CD4-positive, alpha-beta memory T cell (primary cell): ENCODE measurements at regions not wholly inside any gene's neighbourhood (a gene's known extent, or its start where the extent isn't known, plus 50 kb on each side); places are given as distances from the start of the nearest gene placed in this dataset.
A peak's percentile ranks its signal among the peaks of the same experiment; 100 is the strongest.

Source experiments
- CTCF ChIA-PET: fragments of 350-600 bp; sonication (Branson Sonifier 250); formaldehyde crosslinking; loops from one replicate; lab custom pipeline; 2021; ENCODE audit warnings: inconsistent platforms; ENCODE audit not compliant: partially characterized antibody; lab: Charles Lee
- POLR2A ChIA-PET: fragments of 350-600 bp; sonication (Branson Sonifier 250); formaldehyde crosslinking; loops from one replicate; lab custom pipeline; 2021; ENCODE audit not compliant: partially characterized antibody; lab: Charles Lee
- DNase-seq, 5 donors: peaks; one replicate each; pipeline versions ENCODE4 v3.0.0 to v3.0.0-alpha.2; 2020 to 2022; ENCODE audit warnings: mixed read lengths in 1 of 5
- H3K27ac ChIP-seq: one replicate; pipeline ENCODE4 v1.7.0; 2013; ENCODE audit warnings: low read depth, low read length
- H3K27me3 ChIP-seq: 2 replicates; pipeline ENCODE4 v1.7.0; 2013; ENCODE audit warnings: mild to moderate bottlenecking, low read length, moderate library complexity; ENCODE audit not compliant: insufficient read depth
- H3K36me3 ChIP-seq: 2 replicates; pipeline ENCODE4 v1.7.0; 2013; ENCODE audit warnings: mild to moderate bottlenecking, low read length, moderate library complexity; ENCODE audit not compliant: insufficient read depth
- H3K4me1 ChIP-seq: 2 replicates; pipeline ENCODE4 v1.7.0; 2013; ENCODE audit warnings: mild to moderate bottlenecking, low read length, moderate library complexity; ENCODE audit not compliant: insufficient read depth
- H3K4me3 ChIP-seq, 2 donors: one replicate each; pipeline ENCODE4 v1.7.0; 2013; ENCODE audit warnings: low read length in 2 of 2, mild to moderate bottlenecking in 1 of 2
- H3K9me3 ChIP-seq, 2 donors: one replicate each; pipeline ENCODE4 v1.7.0; 2013; ENCODE audit warnings: low read length in 2 of 2, control low read depth in 1 of 2; ENCODE audit not compliant: control insufficient read depth in 1 of 2
- H3K27ac Mint-ChIP-seq, 7 donors: one replicate each; pipeline ENCODE4 v1.8.0; 2020 to 2021; ENCODE audit warnings: mixed read lengths in 7 of 7, mild to moderate bottlenecking in 6 of 7, inconsistent platforms in 3 of 7, moderate library complexity in 3 of 7
- H3K27me3 Mint-ChIP-seq, 2 donors: one replicate each; pipeline ENCODE4 v1.8.0; 2020 to 2021; ENCODE audit warnings: mixed read lengths in 2 of 2
- H3K36me3 Mint-ChIP-seq, 2 donors: one replicate each; pipeline ENCODE4 v1.8.0; 2020 to 2021; ENCODE audit warnings: mixed read lengths in 2 of 2, inconsistent platforms in 1 of 2, mild to moderate bottlenecking in 1 of 2
- H3K4me1 Mint-ChIP-seq, 4 donors: one replicate each; pipeline ENCODE4 v1.8.0; 2020 to 2021; ENCODE audit warnings: mixed read lengths in 4 of 4, mild to moderate bottlenecking in 1 of 4
- H3K4me3 Mint-ChIP-seq, 8 donors: one replicate each; pipeline ENCODE4 v1.8.0; 2020 to 2021; ENCODE audit warnings: mixed read lengths in 8 of 8, mild to moderate bottlenecking in 7 of 8, moderate library complexity in 6 of 8, inconsistent platforms in 3 of 8
- H3K9me3 Mint-ChIP-seq, 8 donors: one replicate each; pipeline ENCODE4 v1.8.0; 2020 to 2021; ENCODE audit warnings: mixed read lengths in 8 of 8, mild to moderate bottlenecking in 5 of 8, inconsistent platforms in 3 of 8, moderate library complexity in 1 of 8
- intact Hi-C: fragments of 100-400 bp; cut with micrococcal nuclease; formaldehyde crosslinking; loops from one replicate; pipeline ENCODE4 v1.15.1; 2023

GRCh38 chr9:1839909-1840308 lies 175.2 kb upstream of the SMARCA2 start:
- Histone ChIP-seq H3K27me3 (no peaks in the 10 kb centered on the region), H3K4me1 (no peaks in the 10 kb centered on the region), H3K4me3 (no peak overlapping the region), H3K9me3 (no peaks in the 10 kb centered on the region), H3K36me3 (no peaks in the 10 kb centered on the region), H3K27ac (no peak overlapping the region)
- Mint-ChIP-seq H3K4me1 (no peaks in the 10 kb centered on the region), H3K9me3 (no peaks in the 10 kb centered on the region), H3K36me3 (no peaks in the 10 kb centered on the region), H3K27ac (no peak overlapping the region), H3K4me3 (no peak overlapping the region), H3K27me3 (peaks cover 0 to 1% of the 10 kb centered on the region in 2 donors)
- ChIA-PET CTCF (no interaction called here), POLR2A (no interaction called here)
- DNase-seq, result no peak
- intact Hi-C loops, result no loop called here

GRCh38 chr9:1845425-1845824 lies 169.7 kb upstream of the SMARCA2 start:
- H3K27ac Mint-ChIP-seq, result no peak overlapping the region

GRCh38 chr9:1855726-1856125 lies 159.4 kb upstream of the SMARCA2 start:
- H3K4me3 Mint-ChIP-seq, result no peak overlapping the region
- Histone ChIP-seq H3K4me1 (peaks cover 8% of the 10 kb centered on the region), H3K36me3 (no peaks in the 10 kb centered on the region), H3K27me3 (no peaks in the 10 kb centered on the region), H3K27ac (no peak overlapping the region), H3K4me3 (no peak overlapping the region), H3K9me3 (no peaks in the 10 kb centered on the region)
- no peaks in the 10 kb centered on the region for H3K36me3 Mint-ChIP-seq
- no peak overlapping the region for H3K27ac Mint-ChIP-seq
- POLR2A ChIA-PET, result no interaction called here
- H3K4me1 Mint-ChIP-seq, result peaks cover 2 to 10% (median 8%) of the 10 kb centered on the region in 4 donors
- DNase-seq, result no peak
- H3K9me3 Mint-ChIP-seq, result peaks cover 0 to 4% (median 0%) of the 10 kb centered on the region in 8 donors
- CTCF ChIA-PET, result no interaction called here
- H3K27me3 Mint-ChIP-seq, result peaks cover 0 to 3% of the 10 kb centered on the region in 2 donors
- intact Hi-C loops, result no loop called here

More at GRCh38 chr9:1845425-1845824, 169.7 kb upstream of the SMARCA2 start:
- Mint-ChIP-seq H3K4me3 (no peak overlapping the region), H3K27me3 (peaks cover 0 to 1% of the 10 kb centered on the region in 2 donors), H3K9me3 (peaks cover 0 to 5% (median 0%) of the 10 kb centered on the region in 8 donors), H3K36me3 (no peaks in the 10 kb centered on the region), H3K4me1 (no peaks in the 10 kb centered on the region)
- no peak overlapping the region for H3K4me3 ChIP-seq
- POLR2A ChIA-PET, result no interaction called here
- H3K27ac ChIP-seq, result no peak overlapping the region
- H3K4me1 ChIP-seq, result no peaks in the 10 kb centered on the region
- intact Hi-C loops, result no loop called here
- CTCF ChIA-PET, result no interaction called here
- DNase-seq, result no peak
- H3K27me3 ChIP-seq, result no peaks in the 10 kb centered on the region
- H3K36me3 ChIP-seq, result no peaks in the 10 kb centered on the region
- no peaks in the 10 kb centered on the region for H3K9me3 ChIP-seq

GRCh38 chr9:1857808-1858207 lies 157.3 kb upstream of the SMARCA2 start:
- H3K9me3 Mint-ChIP-seq, result peaks cover 0 to 20% (median under 1%) of the 10 kb centered on the region in 8 donors
- no peak overlapping the region for H3K4me3 Mint-ChIP-seq
- POLR2A ChIA-PET, result no interaction called here
- Histone ChIP-seq H3K4me3 (no peak overlapping the region), H3K36me3 (no peaks in the 10 kb centered on the region), H3K4me1 (peaks cover 19% of the 10 kb centered on the region), H3K9me3 (no peaks in the 10 kb centered on the region), H3K27me3 (no peaks in the 10 kb centered on the region), H3K27ac (no peak overlapping the region)
- H3K27ac Mint-ChIP-seq, result no peak overlapping the region
- CTCF ChIA-PET, result no interaction called here
- intact Hi-C loops, result no loop called here
- peaks cover 12 to 31% (median 24%) of the 10 kb centered on the region in 4 donors for H3K4me1 Mint-ChIP-seq
- H3K27me3 Mint-ChIP-seq, result peaks cover 0 to 3% of the 10 kb centered on the region in 2 donors
- no peaks in the 10 kb centered on the region for H3K36me3 Mint-ChIP-seq
- DNase-seq, result no peak

- CTCF ChIA-PET, result interaction anchor here (1.7 to 1.9 kb wide), 2 partner anchors 9 to 142 kb away, joined by 7 to 8 read pairs; no protein-coding TSS in a partner anchor
- H3K4me1 ChIP-seq, result peaks cover 12% of the 10 kb centered on the region
- no peaks in the 10 kb centered on the region for H3K9me3 Mint-ChIP-seq
Measured at GRCh38 chr9:1869843-1870242, 145.3 kb upstream of the SMARCA2 start.

GRCh38 chr9:1870915-1871314 lies 144.2 kb upstream of the SMARCA2 start:
- Mint-ChIP-seq H3K9me3 (no peaks in the 10 kb centered on the region), H3K4me1 (peaks cover 13 to 32% (median 25%) of the 10 kb centered on the region in 4 donors), H3K36me3 (no peaks in the 10 kb centered on the region), H3K27ac (peak overlapping the region in 2 of 7 donors; percentile 12 to 16), H3K27me3 (no peaks in the 10 kb centered on the region), H3K4me3 (no peak overlapping the region)
- intact Hi-C loops, result loop anchor here (2.0 to 5.0 kb wide), 2 partner anchors 196 to 216 kb away; no protein-coding TSS in a partner anchor
- H3K27me3 ChIP-seq, result no peaks in the 10 kb centered on the region
- DNase-seq, result no peak
- H3K27ac ChIP-seq, result no peak overlapping the region
- H3K4me3 ChIP-seq, result no peak overlapping the region
- no peaks in the 10 kb centered on the region for H3K9me3 ChIP-seq
- H3K36me3 ChIP-seq, result no peaks in the 10 kb centered on the region
- POLR2A ChIA-PET, result no interaction called here
- peaks cover 18% of the 10 kb centered on the region for H3K4me1 ChIP-seq
- CTCF ChIA-PET, result interaction anchor here (1.2 to 1.4 kb wide), 2 partner anchors 11 to 216 kb away, joined by 3 to 4 read pairs; no protein-coding TSS in a partner anchor

More at GRCh38 chr9:1869843-1870242, 145.3 kb upstream of the SMARCA2 start:
- Mint-ChIP-seq H3K36me3 (no peaks in the 10 kb centered on the region), H3K4me1 (peaks cover 5 to 23% (median 16%) of the 10 kb centered on the region in 4 donors), H3K4me3 (no peak overlapping the region), H3K27me3 (no peaks in the 10 kb centered on the region), H3K27ac (no peak overlapping the region)
- POLR2A ChIA-PET, result no interaction called here
- no peaks in the 10 kb centered on the region for H3K36me3 ChIP-seq
- no peak overlapping the region for H3K27ac ChIP-seq
- no peaks in the 10 kb centered on the region for H3K27me3 ChIP-seq
- intact Hi-C loops, result loop anchor here (2.0 to 5.0 kb wide), 2 partner anchors 197 to 217 kb away; no protein-coding TSS in a partner anchor
- H3K4me3 ChIP-seq, result no peak overlapping the region
- peak; percentile 12 to 36 (median 22) for DNase-seq
- no peaks in the 10 kb centered on the region for H3K9me3 ChIP-seq

- peaks cover 26% of the 10 kb centered on the region for H3K4me1 ChIP-seq
- no peaks in the 10 kb centered on the region for H3K27me3 Mint-ChIP-seq
- H3K4me3 Mint-ChIP-seq, result peak overlapping the region in 6 of 8 donors; percentile 5 to 62 (median 36)
- intact Hi-C loops, result loop anchor here (2.0 to 5.0 kb wide), 2 partner anchors 195 to 215 kb away; no protein-coding TSS in a partner anchor
- no peaks in the 10 kb centered on the region for H3K36me3 Mint-ChIP-seq
- peaks cover 19 to 41% (median 34%) of the 10 kb centered on the region in 4 donors for H3K4me1 Mint-ChIP-seq
- peak overlapping the region in 3 of 7 donors; percentile 20 to 60 (median 29) for H3K27ac Mint-ChIP-seq
- ChIA-PET CTCF (interaction anchor here (1.0 to 1.4 kb wide), 3 partner anchors 12 to 215 kb away, joined by 3 to 4 read pairs (median 3); no protein-coding TSS in a partner anchor), POLR2A (no interaction called here)
- H3K36me3 ChIP-seq, result no peaks in the 10 kb centered on the region
- no peak overlapping the region for H3K4me3 ChIP-seq
- no peak overlapping the region for H3K27ac ChIP-seq
- DNase-seq, result peak in 2 of 5 donors; percentile 6 to 9
- no peaks in the 10 kb centered on the region for H3K9me3 Mint-ChIP-seq
- H3K27me3 ChIP-seq, result no peaks in the 10 kb centered on the region
- H3K9me3 ChIP-seq, result no peaks in the 10 kb centered on the region
Measured at GRCh38 chr9:1871626-1872419, 143.3 kb upstream of the SMARCA2 start.
